ENCODE measurements at regions not wholly inside any gene's neighbourhood (a gene's known extent, or its start where the extent isn't known, plus 50 kb on each side); places are given as distances from the start of the nearest gene placed in this dataset.

- H3K27ac ChIP-seq = no peak overlapping the region
Measured at GRCh38 chr3:72309661-72310418, 524.9 kb upstream of the PROK2 start.

DNA sequence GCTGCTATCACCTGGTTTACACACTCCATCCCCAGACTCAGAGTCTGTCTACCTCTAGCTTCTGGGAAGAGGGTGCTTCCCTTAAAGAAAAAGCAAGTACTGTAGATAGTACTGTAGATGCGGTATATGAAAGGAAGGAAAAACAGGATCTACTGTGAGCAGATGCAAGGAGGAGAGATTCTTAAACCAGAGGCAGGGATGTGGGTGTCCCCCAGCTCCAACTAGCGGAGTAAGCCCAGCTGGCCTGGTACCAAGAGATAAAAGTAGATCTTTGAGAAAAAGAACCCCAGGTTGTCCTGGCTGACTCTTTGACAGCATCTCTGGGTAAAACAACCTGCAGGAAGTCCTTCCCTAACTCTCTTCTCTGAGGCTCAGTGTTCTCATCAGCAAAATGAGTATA is 523.7 kb upstream of the PROK2 start:
- no peak overlapping the region for H3K27ac ChIP-seq
- no peak for TF ChIP-seq ZFX (IDR thresholded peaks at IDR 0.05; ENCODE audit: borderline replicate concordance)
- no peak for TF ChIP-seq CTCF (IDR thresholded peaks at IDR 0.05)

More at GRCh38 chr3:72309661-72310418, 524.9 kb upstream of the PROK2 start:
- no peak for TF ChIP-seq ZFX (IDR thresholded peaks at IDR 0.05; ENCODE audit: borderline replicate concordance)
- no peak for TF ChIP-seq CTCF (IDR thresholded peaks at IDR 0.05)

GRCh38 chr3:72307438-72308115 is 522.6 kb upstream of the PROK2 start:
- no peak for TF ChIP-seq ZFX (IDR thresholded peaks at IDR 0.05; ENCODE audit: borderline replicate concordance)
- no peak overlapping the region for H3K27ac ChIP-seq

DNA sequence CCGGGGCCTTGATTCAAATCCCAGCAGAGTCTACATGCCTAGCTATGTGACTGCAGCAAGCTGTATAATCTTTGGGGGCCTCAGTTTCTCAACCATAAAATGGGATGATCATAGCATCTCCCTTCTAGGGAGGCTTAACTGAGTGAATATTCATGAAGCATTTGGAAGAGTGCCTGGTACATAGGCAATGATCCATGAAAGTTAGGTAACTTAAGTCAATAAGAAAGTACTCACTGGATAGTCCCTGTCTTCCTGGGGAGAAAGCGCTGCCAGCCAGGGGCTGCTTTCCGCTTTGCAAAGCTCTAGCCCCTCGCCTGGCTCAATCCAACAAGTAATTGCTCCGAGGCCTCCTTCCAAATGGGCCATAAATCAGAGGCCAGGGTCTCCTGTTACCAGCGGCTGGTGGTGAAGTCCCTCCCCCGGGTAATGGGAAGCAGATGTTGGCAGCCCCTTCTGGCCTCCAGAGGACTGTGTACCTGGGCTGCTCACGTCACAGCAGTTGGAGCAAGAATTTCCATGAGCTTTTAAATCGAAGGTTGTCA is 521.9 kb upstream of the PROK2 start:
- peak; percentile 39 for TF ChIP-seq CTCF (IDR thresholded peaks at IDR 0.05)
- no peak for TF ChIP-seq ZFX (IDR thresholded peaks at IDR 0.05; ENCODE audit: borderline replicate concordance)
- H3K27ac ChIP-seq = no peak overlapping the region

DNA sequence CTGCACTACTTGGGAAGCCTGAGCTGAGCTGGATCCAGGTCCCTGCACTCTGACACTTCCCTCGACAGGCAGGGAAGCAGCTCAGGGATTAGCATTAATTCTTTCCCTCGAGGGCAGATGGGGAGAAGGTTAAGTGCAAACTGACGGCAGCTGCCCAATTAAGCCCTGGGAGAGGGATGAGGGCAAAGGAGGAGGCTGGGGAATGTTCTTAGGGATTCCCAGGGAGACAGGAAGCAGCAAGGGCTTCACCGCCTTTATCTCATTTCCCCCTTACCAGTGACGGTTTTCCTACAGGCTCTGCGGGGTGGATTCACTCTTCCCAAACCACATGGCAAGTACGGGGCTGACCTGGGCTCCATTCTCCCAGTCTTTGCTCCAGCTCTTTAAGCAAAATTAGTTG is 519.0 kb upstream of the PROK2 start:
- TF ChIP-seq ZFX (IDR thresholded peaks at IDR 0.05; ENCODE audit: borderline replicate concordance) (no peak), CTCF (IDR thresholded peaks at IDR 0.05) (no peak)
- no peak overlapping the region for H3K27ac ChIP-seq

DNA sequence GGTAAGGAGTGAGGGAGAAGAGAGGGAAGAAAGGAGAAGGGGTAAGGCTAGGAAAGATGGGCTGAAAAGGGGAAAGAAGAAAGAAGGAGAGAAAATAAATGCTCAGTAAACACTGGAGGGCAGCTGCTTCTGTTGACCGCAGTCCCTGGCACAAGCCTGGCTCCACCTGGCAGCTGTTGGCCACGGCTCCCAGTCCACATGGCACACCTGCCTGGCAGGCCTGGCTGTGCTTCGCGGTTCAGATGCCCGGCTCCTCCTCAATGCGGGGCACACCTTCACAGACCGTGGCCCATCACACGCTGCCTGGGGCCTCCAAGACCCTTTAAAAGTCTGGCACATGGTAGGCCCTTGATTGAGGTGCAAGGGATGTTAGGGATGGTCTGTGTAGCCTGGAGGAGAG is 516.8 kb upstream of the PROK2 start:
- no peak overlapping the region for H3K27ac ChIP-seq
- TF ChIP-seq ZFX (IDR thresholded peaks at IDR 0.05; ENCODE audit: borderline replicate concordance) (no peak), CTCF (IDR thresholded peaks at IDR 0.05) (no peak)

DNA sequence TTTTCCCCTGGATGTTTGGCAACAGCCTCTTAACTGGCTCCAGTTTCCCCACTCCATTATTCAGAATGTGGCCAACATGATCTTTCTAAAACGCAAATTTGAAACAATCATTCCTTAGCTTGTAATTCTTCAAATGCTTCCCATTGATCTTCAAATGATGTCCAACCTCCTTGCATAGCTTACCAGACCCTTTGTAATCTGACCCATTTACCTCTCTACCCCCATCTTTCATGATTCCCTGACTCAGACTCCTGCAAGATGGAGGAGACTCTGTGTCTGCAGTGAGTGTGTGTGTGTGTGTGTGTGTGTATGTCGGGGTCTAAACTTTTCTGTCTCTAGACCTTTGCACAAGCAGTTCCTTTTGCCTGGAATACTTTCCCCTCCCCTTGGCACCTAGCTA is 515.7 kb upstream of the PROK2 start:
- TF ChIP-seq CTCF (IDR thresholded peaks at IDR 0.05) (no peak), ZFX (IDR thresholded peaks at IDR 0.05; ENCODE audit: borderline replicate concordance) (no peak)
- H3K27ac ChIP-seq = no peak overlapping the region
